HT1080 (cell line): ENCODE measurements at regions not wholly inside any gene's neighbourhood (a gene's known extent, or its start where the extent isn't known, plus 50 kb on each side); places are given as distances from the start of the nearest gene placed in this dataset.
A peak's percentile ranks its signal among the peaks of the same experiment; 100 is the strongest.
"Not testable (repeated sequence)": the region's sequence is repeated elsewhere in the genome, so short reads cannot be mapped to it uniquely, and the experiment has no call there.

Source experiments
- DNase-seq: peaks from one replicate; pipeline ENCODE4 v3.0.0-alpha.2; 2015; ENCODE audit warnings: low read depth

GRCh38 chr6:56807326-56807988 is 147.4 kb upstream of the BEND6 start:
- DNase-seq = no peak

GRCh38 chr6:56806368-56806767 is 148.5 kb upstream of the BEND6 start:
- DNase-seq = no peak

- peak; percentile 19 for DNase-seq
Observed at GRCh38 chr6:56804996-56805395, 149.9 kb upstream of the BEND6 start.

GRCh38 chr6:56803594-56803993 is 151.3 kb upstream of the BEND6 start:
- DNase-seq = no peak

GRCh38 chr6:56802584-56802983 is 152.3 kb upstream of the BEND6 start:
- DNase-seq = peak; percentile 60

GRCh38 chr6:56799989-56800388 is 154.9 kb upstream of the BEND6 start:
- no peak for DNase-seq

GRCh38 chr6:56798163-56798562 is 155.5 kb upstream of the DST start:
- DNase-seq = no peak

GRCh38 chr6:56796196-56796532 is 153.5 kb upstream of the DST start:
- DNase-seq = no peak

GRCh38 chr6:56795466-56796195 is 152.9 kb upstream of the DST start:
- no peak for DNase-seq

- no peak for DNase-seq
Observed at GRCh38 chr6:56794421-56794820, 151.7 kb upstream of the DST start.

GRCh38 chr6:56793938-56794337 is 151.2 kb upstream of the DST start:
- no peak for DNase-seq

GRCh38 chr6:56790414-56790813 is 147.7 kb upstream of the DST start:
- DNase-seq = no peak

GRCh38 chr6:56789879-56790278 is 147.2 kb upstream of the DST start:
- no peak for DNase-seq

GRCh38 chr6:56789342-56789741 is 146.7 kb upstream of the DST start:
- DNase-seq = no peak

GRCh38 chr6:56787209-56787608 is 144.5 kb upstream of the DST start:
- no peak for DNase-seq

GRCh38 chr6:56786256-56786655 is 143.6 kb upstream of the DST start:
- DNase-seq = no peak

GRCh38 chr6:56785536-56785935 is 142.8 kb upstream of the DST start:
- DNase-seq = not testable (repeated sequence)

GRCh38 chr6:56780109-56780508 is 137.4 kb upstream of the DST start:
- not testable (repeated sequence) for DNase-seq

- DNase-seq = not testable (repeated sequence)
Observed at GRCh38 chr6:56778503-56778902, 135.8 kb upstream of the DST start.

- no peak for DNase-seq
Observed at GRCh38 chr6:56775498-56776166, 132.9 kb upstream of the DST start.

GRCh38 chr6:56772737-56773184 is 130.1 kb upstream of the DST start:
- DNase-seq = peak; percentile 89

- DNase-seq = no peak
Observed at GRCh38 chr6:56771929-56772607, 129.4 kb upstream of the DST start.
